A549 (cell line): ENCODE measurements at regions not wholly inside any gene's neighbourhood (a gene's known extent, or its start where the extent isn't known, plus 50 kb on each side); places are given as distances from the start of the nearest gene placed in this dataset.

Experiments
- ATAC-seq, 2 experiments: fragments of 200-7000 bp in 1 of 2; fragments of >200 bp in 1 of 2; cut with Nextera tagmentation in 1 of 2; cut with Tn5 transposase in 1 of 2; 3 replicates each; pipeline versions ENCODE4 v1.8.0 to v1.9.1; 2018 to 2020; ENCODE audit warnings: mild to moderate bottlenecking in 1 of 2, moderate library complexity in 1 of 2
- CTCF ChIA-PET: fragments of 300-600 bp; sonication (Branson Sonifier 250); formaldehyde crosslinking; extraction: SDS; loops from one replicate; lab custom pipeline; 2021; ENCODE audit warnings: antibody characterized with exemption, inconsistent platforms; lab: Yijun Ruan, JAX
- POLR2A ChIA-PET: fragments of 350-600 bp; formaldehyde crosslinking; extraction: SDS; loops from one replicate; lab custom pipeline; 2021; ENCODE audit warnings: antibody characterized with exemption, inconsistent platforms; lab: Yijun Ruan, JAX
- DNase-seq, 2 experiments: peaks; one replicate each; pipeline versions ENCODE4 v3.0.0 to v3.0.0-alpha.2; 2011 to 2016; ENCODE audit warnings: low read depth in 1 of 2, low spot score in 1 of 2
- FAIRE-seq: peaks from 2 replicates; lab custom pipeline; 2011; peaks lifted over from hg19 to GRCh38; lab: Jason Lieb, UNC
- H3K27ac ChIP-seq, 2 experiments: fragments of >200 bp; sonication (Bioruptor Twin); formaldehyde crosslinking; 3 replicates each; pipeline ENCODE4 v1.5.1; 2016 to 2017
- H3K4me1 ChIP-seq: fragments of >200 bp; sonication (Bioruptor Twin); formaldehyde crosslinking; 3 replicates; pipeline ENCODE4 v1.6.1; 2016
- H3K4me2 ChIP-seq: fragments of >200 bp; sonication (Bioruptor Twin); formaldehyde crosslinking; 3 replicates; pipeline ENCODE4 v1.6.1; 2016
- H3K4me3 ChIP-seq: fragments of >200 bp; sonication (Bioruptor Twin); formaldehyde crosslinking; 3 replicates; pipeline ENCODE4 v1.5.1; 2016
- H3K9me3 ChIP-seq: fragments of >200 bp; sonication (Bioruptor Twin); formaldehyde crosslinking; 3 replicates; pipeline ENCODE4 v1.6.1; 2016
- ATOH8 ChIP-seq: fragments of 250-450 bp; sonication (Bioruptor Pico); IDR thresholded peaks from 2 replicates; pipeline ENCODE4 v1.5.0; 2020; ENCODE audit warnings: low read depth, mild to moderate bottlenecking, moderate library complexity
- BCL3 ChIP-seq: fragments of >200 bp; sonication (Bioruptor Twin); formaldehyde crosslinking; IDR thresholded peaks from 3 replicates; pipeline ENCODE4 v1.6.1; 2016
- CHD2 ChIP-seq: fragments of 150-350 bp; IDR thresholded peaks from 2 replicates; pipeline ENCODE4 v1.6.1; 2014; ENCODE audit warnings: low read length; ENCODE audit not compliant: partially characterized antibody
- EHF ChIP-seq: fragments of 250-450 bp; sonication (Bioruptor Pico); IDR thresholded peaks from 2 replicates; pipeline ENCODE4 v1.5.0; 2020; ENCODE audit warnings: mild to moderate bottlenecking
- ESRRA ChIP-seq: fragments of 150-350 bp; IDR thresholded peaks from 2 replicates; pipeline ENCODE4 v1.6.1; 2014; ENCODE audit warnings: mild to moderate bottlenecking, low read length, borderline replicate concordance
- FOSL2 ChIP-seq, 2 experiments: fragments of 450-650 bp in 1 of 2; fragments of >200 bp in 1 of 2; sonication (Bioruptor Twin) in 1 of 2; formaldehyde crosslinking; IDR thresholded peaks; 2 replicates each; pipeline versions ENCODE4 v1.5.0 to v1.6.1; 2016 to 2020; ENCODE audit warnings: mild to moderate bottlenecking in 1 of 2, moderate library complexity in 1 of 2
- HOXA7 ChIP-seq: fragments of 250-450 bp; sonication (Bioruptor Pico); IDR thresholded peaks from 2 replicates; pipeline ENCODE4 v1.5.0; 2020; ENCODE audit warnings: mild to moderate bottlenecking, moderate library complexity
- JUN ChIP-seq, 2 experiments: fragments of >200 bp; sonication (Bioruptor Twin); formaldehyde crosslinking; IDR thresholded peaks; 2 replicates in 1 of 2; 3 replicates in 1 of 2; pipeline ENCODE4 v1.6.1; 2016 to 2017
- JUNB ChIP-seq: fragments of >200 bp; sonication (Bioruptor Twin); formaldehyde crosslinking; IDR thresholded peaks from 2 replicates; pipeline ENCODE4 v1.6.1; 2016
- KDM5A ChIP-seq: fragments of 200-600 bp; sonication (generic); IDR thresholded peaks from 2 replicates; pipeline ENCODE4 v1.6.1; 2016; ENCODE audit warnings: antibody characterized with exemption, mild to moderate bottlenecking
- MAFK ChIP-seq: fragments of 450-650 bp; IDR thresholded peaks from 2 replicates; pipeline ENCODE4 v1.6.1; 2014; ENCODE audit not compliant: partially characterized antibody
- NFE2L2 ChIP-seq: fragments of 150-350 bp; conservative IDR thresholded peaks from 2 replicates; pipeline ENCODE4 v1.6.1; 2014; ENCODE audit warnings: low read length
- NPAS2 ChIP-seq: fragments of 250-450 bp; sonication (Bioruptor Pico); IDR thresholded peaks from 2 replicates; pipeline ENCODE4 v1.8.0; 2022; ENCODE audit warnings: mild to moderate bottlenecking, moderate library complexity, borderline replicate concordance
- POLR2AphosphoS2 ChIP-seq: conservative IDR thresholded peaks from 2 replicates; pipeline ENCODE4 v1.6.1; 2012; ENCODE audit warnings: low read length, improper control_type of control experiment, inconsistent platforms
- RARB ChIP-seq: fragments of 250-450 bp; sonication (Bioruptor Pico); IDR thresholded peaks from 2 replicates; pipeline ENCODE4 v1.8.0; 2021; ENCODE audit warnings: mild to moderate bottlenecking, moderate library complexity
- RNF2 ChIP-seq: fragments of 200-600 bp; sonication (generic); IDR thresholded peaks from 2 replicates; pipeline ENCODE4 v1.6.1; 2016; ENCODE audit warnings: low read depth, mild to moderate bottlenecking, antibody characterized with exemption, moderate library complexity, borderline replicate concordance
- TFCP2L1 ChIP-seq: fragments of 250-450 bp; sonication (Bioruptor Pico); IDR thresholded peaks from 2 replicates; pipeline ENCODE4 v1.5.0; 2021; ENCODE audit warnings: mild to moderate bottlenecking
- TP53 ChIP-seq: fragments of 250-450 bp; sonication (Bioruptor Pico); IDR thresholded peaks from 2 replicates; pipeline ENCODE4 v1.5.0; 2021; ENCODE audit warnings: mild to moderate bottlenecking, moderate library complexity
- ZSCAN20 ChIP-seq: fragments of 250-450 bp; sonication (Bioruptor Pico); IDR thresholded peaks from 2 replicates; pipeline ENCODE4 v1.8.0; 2022; ENCODE audit warnings: mild to moderate bottlenecking, moderate library complexity
- WGBS: methylation state at CpG from one replicate; pipeline ENCODE4 v1.1.6; 2017; ENCODE audit errors: missing lambda C conversion rate; 5-methylcytosine and 5-hydroxymethylcytosine counted together
- TF ChIP-seq, protein P1 (sequence below): fragments of 150-350 bp; IDR thresholded peaks from 2 replicates; pipeline ENCODE4 v1.6.1; 2014; ENCODE audit warnings: low read depth, mild to moderate bottlenecking, low read length
- TF ChIP-seq, protein P2 (sequence below): fragments of >200 bp; sonication (Bioruptor Twin); formaldehyde crosslinking; IDR thresholded peaks from 3 replicates; pipeline ENCODE4 v1.5.1; 2016
- TF ChIP-seq, protein P3 (sequence below): IDR thresholded peaks from 2 replicates; pipeline ENCODE4 v1.6.1; 2012

GRCh38 chr14:97187916-97188315 is 390.7 kb downstream of the VRK1 start:
- no peak overlapping the region for H3K4me2 ChIP-seq
- WGBS, result 2% methylated on average over 2 of the region's 2 CpGs
- no peaks in the 10 kb centered on the region for H3K4me1 ChIP-seq
- ATAC-seq (no peak), FAIRE-seq (no peak)
- H3K9me3 ChIP-seq, result no peaks in the 10 kb centered on the region
- POLR2A ChIA-PET, result no interaction called here
- TF ChIP-seq RNF2 (no peak), ZSCAN20 (CRISPR knock-in tag) (no peak), BCL3 (no peak), JUNB (no peak), ATOH8 (no peak), ESRRA (no peak), FOSL2 (IDR thresholded peaks at IDR 0.05) (no peak), FOSL2 (CRISPR knock-in tag; IDR thresholded peaks at IDR 0.05) (no peak), KDM5A (no peak), HOXA7 (CRISPR knock-in tag) (no peak), NPAS2 (CRISPR knock-in tag) (no peak), TFCP2L1 (no peak), EHF (CRISPR knock-in tag) (no peak), TP53 (CRISPR knock-in tag) (no peak), JUN (IDR thresholded peaks at IDR 0.05) (no peak), CHD2 (no peak), POLR2AphosphoS2 (no peak)
- TF ChIP-seq, protein P1, sequence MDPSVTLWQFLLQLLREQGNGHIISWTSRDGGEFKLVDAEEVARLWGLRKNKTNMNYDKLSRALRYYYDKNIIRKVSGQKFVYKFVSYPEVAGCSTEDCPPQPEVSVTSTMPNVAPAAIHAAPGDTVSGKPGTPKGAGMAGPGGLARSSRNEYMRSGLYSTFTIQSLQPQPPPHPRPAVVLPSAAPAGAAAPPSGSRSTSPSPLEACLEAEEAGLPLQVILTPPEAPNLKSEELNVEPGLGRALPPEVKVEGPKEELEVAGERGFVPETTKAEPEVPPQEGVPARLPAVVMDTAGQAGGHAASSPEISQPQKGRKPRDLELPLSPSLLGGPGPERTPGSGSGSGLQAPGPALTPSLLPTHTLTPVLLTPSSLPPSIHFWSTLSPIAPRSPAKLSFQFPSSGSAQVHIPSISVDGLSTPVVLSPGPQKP, result no peak
- TF ChIP-seq, protein P2, sequence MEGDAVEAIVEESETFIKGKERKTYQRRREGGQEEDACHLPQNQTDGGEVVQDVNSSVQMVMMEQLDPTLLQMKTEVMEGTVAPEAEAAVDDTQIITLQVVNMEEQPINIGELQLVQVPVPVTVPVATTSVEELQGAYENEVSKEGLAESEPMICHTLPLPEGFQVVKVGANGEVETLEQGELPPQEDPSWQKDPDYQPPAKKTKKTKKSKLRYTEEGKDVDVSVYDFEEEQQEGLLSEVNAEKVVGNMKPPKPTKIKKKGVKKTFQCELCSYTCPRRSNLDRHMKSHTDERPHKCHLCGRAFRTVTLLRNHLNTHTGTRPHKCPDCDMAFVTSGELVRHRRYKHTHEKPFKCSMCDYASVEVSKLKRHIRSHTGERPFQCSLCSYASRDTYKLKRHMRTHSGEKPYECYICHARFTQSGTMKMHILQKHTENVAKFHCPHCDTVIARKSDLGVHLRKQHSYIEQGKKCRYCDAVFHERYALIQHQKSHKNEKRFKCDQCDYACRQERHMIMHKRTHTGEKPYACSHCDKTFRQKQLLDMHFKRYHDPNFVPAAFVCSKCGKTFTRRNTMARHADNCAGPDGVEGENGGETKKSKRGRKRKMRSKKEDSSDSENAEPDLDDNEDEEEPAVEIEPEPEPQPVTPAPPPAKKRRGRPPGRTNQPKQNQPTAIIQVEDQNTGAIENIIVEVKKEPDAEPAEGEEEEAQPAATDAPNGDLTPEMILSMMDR, result no peak
- TF ChIP-seq, protein P3, sequence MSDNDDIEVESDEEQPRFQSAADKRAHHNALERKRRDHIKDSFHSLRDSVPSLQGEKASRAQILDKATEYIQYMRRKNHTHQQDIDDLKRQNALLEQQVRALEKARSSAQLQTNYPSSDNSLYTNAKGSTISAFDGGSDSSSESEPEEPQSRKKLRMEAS, result no peak
- TF ChIP-seq, all 56 proteins: peak for 0
- CTCF ChIA-PET, result no interaction called here
- no peak overlapping the region for H3K4me3 ChIP-seq
- H3K27ac ChIP-seq, result no peak overlapping the region
- no peak for DNase-seq

GRCh38 chr14:97196336-97196735 is 399.2 kb downstream of the VRK1 start:
- Histone ChIP-seq H3K4me3 (no peak overlapping the region), H3K27ac (no peak overlapping the region), H3K4me1 (no peaks in the 10 kb centered on the region), H3K4me2 (no peak overlapping the region), H3K9me3 (no peaks in the 10 kb centered on the region)
- no peak for ATAC-seq
- TF ChIP-seq, protein P2, result no peak
- TF ChIP-seq MAFK, result no peak
- no peak for TF ChIP-seq NFE2L2
- no peak for TF ChIP-seq FOSL2 (IDR thresholded peaks at IDR 0.05)
- TF ChIP-seq FOSL2 (CRISPR knock-in tag; IDR thresholded peaks at IDR 0.05), result no peak
- TF ChIP-seq RARB (CRISPR knock-in tag), result no peak
- WGBS, result 26% methylated on average over 4 of the region's 4 CpGs
- FAIRE-seq, result no peak
- DNase-seq, result no peak
- CTCF ChIA-PET, result no interaction called here
- POLR2A ChIA-PET, result no interaction called here
